HepG2 (cell line): ENCODE measurements at regions not wholly inside any gene's neighbourhood (a gene's known extent, or its start where the extent isn't known, plus 50 kb on each side); places are given as distances from the start of the nearest gene placed in this dataset.

Experiments
- ATAC-seq: fragments of 200-7000 bp; cut with Tn5 transposase; 3 replicates; pipeline ENCODE4 v1.9.1; 2020; ENCODE audit warnings: mild to moderate bottlenecking, moderate library complexity
- BruUV-seq: library from RNA; stranded (reverse); fragments of 400-500 nt; replicated peaks from 2 replicates; lab custom pipeline; 2021; lab: Mats Ljungman, UMichigan
- CTCF ChIA-PET: fragments of 300-600 bp; formaldehyde crosslinking; extraction: SDS; loops from one replicate; lab custom pipeline; 2021; ENCODE audit warnings: low total read pairs, inconsistent platforms, low intra/inter-chr PET ratio; lab: Yijun Ruan, JAX
- POLR2A ChIA-PET: fragments of 350-600 bp; sonication (Branson Sonifier 250); formaldehyde crosslinking; loops from one replicate; lab custom pipeline; 2020; ENCODE audit warnings: antibody characterized with exemption, inconsistent platforms; lab: Yijun Ruan, JAX
- DNase-seq: peaks from one replicate; pipeline ENCODE4 v3.0.0-alpha.2; 2015; ENCODE audit warnings: low spot score
- FAIRE-seq: peaks from 3 replicates; lab custom pipeline; 2011; peaks lifted over from hg19 to GRCh38; lab: Jason Lieb, UNC
- H2AFZ ChIP-seq: one replicate; pipeline ENCODE4 v1.6.1; 2011; ENCODE audit warnings: low read length, inconsistent platforms
- H3K27ac ChIP-seq: fragments of 300-600 bp; 3 replicates; pipeline ENCODE4 v1.8.0; 2011; ENCODE audit warnings: mixed run types, mild to moderate bottlenecking, mixed read lengths, low read length, inconsistent platforms; ENCODE audit not compliant: insufficient read depth; ENCODE audit errors: extremely low read length
- H3K27me3 ChIP-seq, 2 experiments: fragments of 200-600 bp in 1 of 2; 2 replicates in 1 of 2; 3 replicates in 1 of 2; pipeline versions ENCODE4 v1.6.0 to v1.8.0; 2011; ENCODE audit warnings: low read length in 2 of 2, mild to moderate bottlenecking in 2 of 2, moderate library complexity in 2 of 2, inconsistent platforms in 1 of 2; ENCODE audit not compliant: insufficient read depth in 2 of 2, control insufficient read depth in 1 of 2
- H3K36me3 ChIP-seq, 2 experiments: fragments of 200-600 bp in 1 of 2; replicated peaks in 1 of 2; 2 replicates in 1 of 2; 3 replicates in 1 of 2; pipeline versions ENCODE4 v1.5.1 to v1.8.0; 2011; ENCODE audit warnings: low read length in 2 of 2, inconsistent platforms in 1 of 2; ENCODE audit not compliant: insufficient read depth in 2 of 2, control insufficient read depth in 1 of 2
- H3K4me1 ChIP-seq: 2 replicates; pipeline ENCODE4 v1.5.1; 2012; ENCODE audit warnings: low read length, inconsistent platforms; ENCODE audit not compliant: insufficient read depth
- H3K4me2 ChIP-seq: 2 replicates; pipeline ENCODE4 v1.6.0; 2011; ENCODE audit warnings: low read depth, low read length, inconsistent platforms
- H3K4me3 ChIP-seq, 3 experiments: fragments of 200-600 bp in 1 of 3; sonication (generic), shearing (Covaris generic) in 1 of 3; replicated peaks in 1 of 3; 2 replicates each; pipeline ENCODE4 v1.5.1; 2011 to 2016; ENCODE audit warnings: low read length in 3 of 3, inconsistent platforms in 2 of 3, low read depth in 2 of 3, mild to moderate bottlenecking in 2 of 3, control low read depth in 1 of 3, mixed read lengths in 1 of 3; ENCODE audit not compliant: insufficient read depth in 1 of 3
- H3K79me2 ChIP-seq: one replicate; pipeline ENCODE4 v1.6.1; 2011; ENCODE audit warnings: low read length, inconsistent platforms; ENCODE audit not compliant: insufficient read depth
- H3K9ac ChIP-seq: 2 replicates; pipeline ENCODE4 v1.6.0; 2011; ENCODE audit warnings: mild to moderate bottlenecking, low read depth, low read length, inconsistent platforms; ENCODE audit not compliant: insufficient read depth
- H3K9me3 ChIP-seq: 2 replicates; pipeline ENCODE4 v1.5.1; 2012; ENCODE audit warnings: mild to moderate bottlenecking, low read length
- H4K20me1 ChIP-seq: 2 replicates; pipeline ENCODE4 v1.6.0; 2011; ENCODE audit warnings: inconsistent platforms, mild to moderate bottlenecking, low read length, moderate library complexity; ENCODE audit not compliant: insufficient read depth
- HINFP ChIP-seq: sonication (generic); formaldehyde crosslinking; IDR thresholded peaks from 2 replicates; pipeline ENCODE4 v1.4.0; 2020; ENCODE audit warnings: low read depth, mild to moderate bottlenecking, missing genetic modification reagents
- MTA1 ChIP-seq: sonication (generic); formaldehyde crosslinking; IDR thresholded peaks from 2 replicates; pipeline ENCODE4 v1.4.0; 2020; ENCODE audit warnings: missing genetic modification reagents, mild to moderate bottlenecking, borderline replicate concordance
- MTF2 ChIP-seq: sonication (generic); formaldehyde crosslinking; IDR thresholded peaks from 2 replicates; pipeline ENCODE4 v1.5.0; 2020; ENCODE audit warnings: missing genetic modification reagents, borderline replicate concordance
- ZNF580 ChIP-seq: IDR thresholded peaks from 2 replicates; pipeline ENCODE4 v1.6.1; 2016; ENCODE audit warnings: low read depth, borderline replicate concordance
- ZNF768 ChIP-seq: sonication (generic); formaldehyde crosslinking; IDR thresholded peaks from 2 replicates; pipeline ENCODE4 v1.4.0; 2020; ENCODE audit warnings: missing genetic modification reagents
- WGBS: methylation state at CpG from one replicate; pipeline ENCODE4 v1.1.6; 2017; ENCODE audit warnings: low lambda C conversion rate; 5-methylcytosine and 5-hydroxymethylcytosine counted together
- in situ Hi-C: cut with HindIII; loops from 2 replicates; pipeline ENCODE4 v1.10.0; 2017; ENCODE audit warnings: low pct_unique_long_range_greater_than_20kb; ENCODE audit not compliant: extremely low pct_ligation_motif_present
- intact Hi-C: fragments of 100-400 bp; cut with micrococcal nuclease; formaldehyde crosslinking; loops from one replicate; pipeline ENCODE4 v1.10.0; 2022; ENCODE audit not compliant: unreplicated experiment
- TF ChIP-seq, protein P1 (sequence below): sonication (generic); formaldehyde crosslinking; IDR thresholded peaks from 2 replicates; pipeline ENCODE4 v1.4.0; 2020; ENCODE audit warnings: missing genetic modification reagents, borderline replicate concordance

- ATAC-seq (no peak), FAIRE-seq (no peak), DNase-seq (no peak)
- H3K4me2 ChIP-seq: no peak overlapping the region
- H3K4me3 ChIP-seq: no peak overlapping the region
- H3K4me1 ChIP-seq: no peaks in the 10 kb centered on the region
- H3K9ac ChIP-seq: no peak overlapping the region
- POLR2A ChIA-PET: no interaction called here
- no TSS peak for BruUV-seq
- WGBS: 28% methylated on average over 13 of the region's 22 CpGs
- H4K20me1 ChIP-seq: no peaks in the 10 kb centered on the region
- intact Hi-C loops: no loop called here
- in situ Hi-C loops: no loop called here
- no peak overlapping the region for H3K27ac ChIP-seq
- no peaks in the 10 kb centered on the region for H3K9me3 ChIP-seq
- H3K79me2 ChIP-seq: no peaks in the 10 kb centered on the region
- peaks cover 1 to 59% of the 10 kb centered on the region in 2 experiments for H3K27me3 ChIP-seq
- peak; percentile 66; the same call in 1 of the 2 replicates for TF ChIP-seq ZNF768 (CRISPR knock-in tag)
- no peak for TF ChIP-seq MTA1
- H2AFZ ChIP-seq: no peak overlapping the region
- no peaks in the 10 kb centered on the region for H3K36me3 ChIP-seq
- CTCF ChIA-PET: no interaction called here
Measured at GRCh38 chr12:131381716-131382430, 329.0 kb upstream of the SFSWAP start.

GRCh38 chr12:131383291-131383690, 327.6 kb upstream of the SFSWAP start:
- H3K27me3 ChIP-seq: peaks cover 3 to 45% of the 10 kb centered on the region in 2 experiments; a peak in 4 of 5 replicates
- H2AFZ ChIP-seq: no peak overlapping the region
- no peaks in the 10 kb centered on the region for H3K9me3 ChIP-seq
- H3K79me2 ChIP-seq: no peaks in the 10 kb centered on the region
- no peaks in the 10 kb centered on the region for H3K4me1 ChIP-seq
- no peaks in the 10 kb centered on the region for H3K36me3 ChIP-seq
- TF ChIP-seq, protein P1, sequence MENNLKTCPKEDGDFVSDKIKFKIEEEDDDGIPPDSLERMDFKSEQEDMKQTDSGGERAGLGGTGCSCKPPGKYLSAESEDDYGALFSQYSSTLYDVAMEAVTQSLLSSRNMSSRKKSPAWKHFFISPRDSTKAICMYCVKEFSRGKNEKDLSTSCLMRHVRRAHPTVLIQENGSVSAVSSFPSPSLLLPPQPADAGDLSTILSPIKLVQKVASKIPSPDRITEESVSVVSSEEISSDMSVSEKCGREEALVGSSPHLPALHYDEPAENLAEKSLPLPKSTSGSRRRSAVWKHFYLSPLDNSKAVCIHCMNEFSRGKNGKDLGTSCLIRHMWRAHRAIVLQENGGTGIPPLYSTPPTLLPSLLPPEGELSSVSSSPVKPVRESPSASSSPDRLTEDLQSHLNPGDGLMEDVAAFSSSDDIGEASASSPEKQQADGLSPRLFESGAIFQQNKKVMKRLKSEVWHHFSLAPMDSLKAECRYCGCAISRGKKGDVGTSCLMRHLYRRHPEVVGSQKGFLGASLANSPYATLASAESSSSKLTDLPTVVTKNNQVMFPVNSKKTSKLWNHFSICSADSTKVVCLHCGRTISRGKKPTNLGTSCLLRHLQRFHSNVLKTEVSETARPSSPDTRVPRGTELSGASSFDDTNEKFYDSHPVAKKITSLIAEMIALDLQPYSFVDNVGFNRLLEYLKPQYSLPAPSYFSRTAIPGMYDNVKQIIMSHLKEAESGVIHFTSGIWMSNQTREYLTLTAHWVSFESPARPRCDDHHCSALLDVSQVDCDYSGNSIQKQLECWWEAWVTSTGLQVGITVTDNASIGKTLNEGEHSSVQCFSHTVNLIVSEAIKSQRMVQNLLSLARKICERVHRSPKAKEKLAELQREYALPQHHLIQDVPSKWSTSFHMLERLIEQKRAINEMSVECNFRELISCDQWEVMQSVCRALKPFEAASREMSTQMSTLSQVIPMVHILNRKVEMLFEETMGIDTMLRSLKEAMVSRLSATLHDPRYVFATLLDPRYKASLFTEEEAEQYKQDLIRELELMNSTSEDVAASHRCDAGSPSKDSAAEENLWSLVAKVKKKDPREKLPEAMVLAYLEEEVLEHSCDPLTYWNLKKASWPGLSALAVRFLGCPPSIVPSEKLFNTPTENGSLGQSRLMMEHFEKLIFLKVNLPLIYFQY (CRISPR knock-in tag): no peak
- peak; percentile 79 for TF ChIP-seq ZNF768 (CRISPR knock-in tag)
- TF ChIP-seq HINFP (CRISPR knock-in tag): no peak
- TF ChIP-seq MTF2 (CRISPR knock-in tag): no peak
- TF ChIP-seq ZNF580 (CRISPR knock-in tag): no peak
- TF ChIP-seq, all 625 proteins: peak for 1
- in situ Hi-C loops (no loop called here), intact Hi-C loops (no loop called here)
- no TSS peak for BruUV-seq
- ATAC-seq (no peak), DNase-seq (no peak), FAIRE-seq (no peak)
- Histone ChIP-seq H3K9ac (no peak overlapping the region), H3K4me2 (no peak overlapping the region), H4K20me1 (no peaks in the 10 kb centered on the region), H3K27ac (no peak overlapping the region), H3K4me3 (no peak overlapping the region)
- ChIA-PET POLR2A (no interaction called here), CTCF (no interaction called here)
- WGBS: 28% methylated on average over 9 of the region's 9 CpGs
